Retinal pigment epithelial cell (primary cell): ENCODE measurements at regions not wholly inside any gene's neighbourhood (a gene's known extent, or its start where the extent isn't known, plus 50 kb on each side); places are given as distances from the start of the nearest gene placed in this dataset.

Experiments
- DNase-seq: peaks from one replicate; pipeline ENCODE4 v3.0.0-alpha.2; 2010; ENCODE audit warnings: low read depth
- H3K4me3 ChIP-seq: 2 replicates; pipeline ENCODE4 v1.5.1; 2011; ENCODE audit warnings: mild to moderate bottlenecking, low read length, control low read depth, moderate library complexity
- CTCF ChIP-seq: conservative IDR thresholded peaks from 2 replicates; pipeline ENCODE4 v1.5.1; 2011; ENCODE audit warnings: low read depth, low read length, control low read depth, inconsistent platforms

GRCh38 chr3:66659056-66659455, 158.2 kb upstream of the LRIG1 start:
- no peak for TF ChIP-seq CTCF
- H3K4me3 ChIP-seq, result no peak overlapping the region
- no peak for DNase-seq

GRCh38 chr3:66661628-66662027, 160.8 kb upstream of the LRIG1 start:
- no peak for TF ChIP-seq CTCF
- H3K4me3 ChIP-seq, result no peak overlapping the region
- no peak for DNase-seq

GRCh38 chr3:66662894-66663293, 162.1 kb upstream of the LRIG1 start:
- no peak overlapping the region for H3K4me3 ChIP-seq
- DNase-seq, result no peak
- TF ChIP-seq CTCF, result no peak

GRCh38 chr3:66665021-66665695, 164.3 kb upstream of the LRIG1 start:
- TF ChIP-seq CTCF, result no peak
- no peak for DNase-seq
- H3K4me3 ChIP-seq, result no peak overlapping the region

- no peak for TF ChIP-seq CTCF
- H3K4me3 ChIP-seq, result no peak overlapping the region
- no peak for DNase-seq
Measured at GRCh38 chr3:66666362-66666761, 165.5 kb upstream of the LRIG1 start.

- no peak for TF ChIP-seq CTCF
- H3K4me3 ChIP-seq, result no peak overlapping the region
Measured at GRCh38 chr3:66667263-66667662, 166.4 kb upstream of the LRIG1 start.

GRCh38 chr3:66671291-66671690, 170.5 kb upstream of the LRIG1 start:
- no peak for DNase-seq
- H3K4me3 ChIP-seq, result no peak overlapping the region
- no peak for TF ChIP-seq CTCF

More at GRCh38 chr3:66667263-66667662, 166.4 kb upstream of the LRIG1 start:
- no peak for DNase-seq
